ENCODE measurements at regions not wholly inside any gene's neighbourhood (a gene's known extent, or its start where the extent isn't known, plus 50 kb on each side); places are given as distances from the start of the nearest gene placed in this dataset.

- TF ChIP-seq POLR2A (IDR thresholded peaks at IDR 0.05; ENCODE audit: extremely low read depth, insufficient read length): no peak
- no peak for TF ChIP-seq CTCF (IDR thresholded peaks at IDR 0.05; ENCODE audit: low read depth, low read length)
- TF ChIP-seq MAX (IDR thresholded peaks at IDR 0.05; ENCODE audit: low read depth, low read length): no peak
These were observed 73.2 kb upstream of the SGIP1 start for GRCh38 chr1:66460776-66461175.

Data from NB4 (cell line).